H1 (cell line): ENCODE measurements at regions not wholly inside any gene's neighbourhood (a gene's known extent, or its start where the extent isn't known, plus 50 kb on each side); places are given as distances from the start of the nearest gene placed in this dataset.
"Not testable (repeated sequence)": the region's sequence is repeated elsewhere in the genome, so short reads cannot be mapped to it uniquely, and the experiment has no call there.

Experiments
- CTCF ChIA-PET: fragments of 300-600 bp; sonication (Branson Sonifier 250); formaldehyde crosslinking; loops from one replicate; lab custom pipeline; 2021; ENCODE audit not compliant: partially characterized antibody; lab: Charles Lee
- POLR2A ChIA-PET: fragments of 300-600 bp; sonication (Branson Sonifier 250); formaldehyde crosslinking; loops from one replicate; lab custom pipeline; 2021; ENCODE audit warnings: inconsistent platforms; ENCODE audit not compliant: partially characterized antibody; lab: Charles Lee
- DNase-seq, 2 experiments: peaks; one replicate each; pipeline versions ENCODE4 v3.0.0 to v3.0.0-alpha.2; 2010 to 2022; ENCODE audit warnings: low spot score in 2 of 2, low read depth in 1 of 2, mixed read lengths in 1 of 2
- FAIRE-seq: peaks from 2 replicates; lab custom pipeline; 2011; peaks lifted over from hg19 to GRCh38; lab: Jason Lieb, UNC
- H2AFZ ChIP-seq: 2 replicates; pipeline ENCODE4 v1.8.1; 2012; ENCODE audit warnings: low read length, inconsistent platforms
- H2AK5ac ChIP-seq: 2 replicates; pipeline ENCODE4 v1.6.1; 2013; ENCODE audit warnings: low read depth, low read length
- H2BK120ac ChIP-seq: replicated peaks from 2 replicates; pipeline ENCODE3; 2013; ENCODE audit warnings: low read depth, low read length, inconsistent platforms
- H2BK12ac ChIP-seq: 2 replicates; pipeline ENCODE4 v1.6.1; 2013; ENCODE audit warnings: low read depth, low read length
- H2BK15ac ChIP-seq: 2 replicates; pipeline ENCODE4 v1.6.1; 2013; ENCODE audit warnings: low read length
- H2BK20ac ChIP-seq: 2 replicates; pipeline ENCODE4 v1.6.1; 2013; ENCODE audit warnings: low read length
- H2BK5ac ChIP-seq: 2 replicates; pipeline ENCODE4 v1.6.1; 2013; ENCODE audit warnings: low read depth, low read length
- H3K14ac ChIP-seq: 2 replicates; pipeline ENCODE4 v1.6.1; 2013; ENCODE audit warnings: inconsistent platforms; ENCODE audit not compliant: insufficient read length
- H3K18ac ChIP-seq: 2 replicates; pipeline ENCODE4 v1.6.1; 2013; ENCODE audit warnings: low read length; ENCODE audit errors: extremely low read depth
- H3K23ac ChIP-seq: 2 replicates; pipeline ENCODE4 v1.6.1; 2013; ENCODE audit warnings: inconsistent platforms; ENCODE audit not compliant: insufficient read length
- H3K23me2 ChIP-seq: 2 replicates; pipeline ENCODE4 v1.6.1; 2013; ENCODE audit warnings: low read depth, low read length
- H3K27ac ChIP-seq: 2 replicates; pipeline ENCODE4 v1.6.1; 2011; ENCODE audit warnings: low read depth, low read length, inconsistent platforms
- H3K27me3 ChIP-seq, 4 experiments: replicated peaks in 1 of 4; 1 replicate in 1 of 4; 2 replicates in 3 of 4; pipeline versions ENCODE4 v1.6.1 to v1.8.1; 2011 to 2013; ENCODE audit warnings: low read length in 3 of 4, mild to moderate bottlenecking in 3 of 4, inconsistent platforms in 2 of 4, mixed read lengths in 2 of 4, moderate library complexity in 1 of 4; ENCODE audit not compliant: control insufficient read depth in 3 of 4, insufficient read depth in 3 of 4; ENCODE audit errors: extremely low read depth in 1 of 4
- H3K36me3 ChIP-seq, 4 experiments: 2 replicates each; pipeline versions ENCODE4 v1.6.1 to v1.8.1; 2011 to 2013; ENCODE audit warnings: mild to moderate bottlenecking in 4 of 4, low read length in 3 of 4, moderate library complexity in 2 of 4, control low read depth in 1 of 4, inconsistent platforms in 1 of 4; ENCODE audit not compliant: insufficient read depth in 4 of 4, control insufficient read depth in 2 of 4
- H3K4ac ChIP-seq: replicated peaks from 2 replicates; pipeline ENCODE3; 2013; ENCODE audit warnings: low read length, low read depth, mixed read lengths, inconsistent platforms; ENCODE audit not compliant: insufficient read length
- H3K4me1 ChIP-seq, 4 experiments: replicated peaks in 1 of 4; 1 replicate in 1 of 4; 2 replicates in 3 of 4; pipeline versions ENCODE4 v1.6.1 to v1.8.1; 2011 to 2013; ENCODE audit warnings: low read length in 3 of 4, inconsistent platforms in 2 of 4, mixed read lengths in 1 of 4; ENCODE audit not compliant: insufficient read depth in 4 of 4, control insufficient read depth in 3 of 4
- H3K4me2 ChIP-seq, 2 experiments: 2 replicates each; pipeline versions ENCODE4 v1.6.1 to v1.8.1; 2011 to 2013; ENCODE audit warnings: low read depth in 2 of 2, low read length in 2 of 2, control low read depth in 1 of 2, inconsistent platforms in 1 of 2, mild to moderate bottlenecking in 1 of 2; ENCODE audit not compliant: insufficient read depth in 1 of 2
- H3K4me3 ChIP-seq, 4 experiments: fragments of 200-600, 300-600 bp in 1 of 4; sonication (generic), shearing (Covaris generic), sonication (Bioruptor Twin) in 1 of 4; 2 replicates each; pipeline versions ENCODE4 v1.5.1 to v1.8.1; 2011 to 2016; ENCODE audit warnings: low read length in 4 of 4, low read depth in 3 of 4, control low read depth in 2 of 4, inconsistent platforms in 2 of 4, mild to moderate bottlenecking in 2 of 4, mixed read lengths in 1 of 4, moderate library complexity in 1 of 4; ENCODE audit not compliant: insufficient read depth in 2 of 4; ENCODE audit errors: extremely low read depth in 1 of 4
- H3K56ac ChIP-seq: replicated peaks from 2 replicates; pipeline ENCODE3; 2013; ENCODE audit warnings: low read depth, mild to moderate bottlenecking, mixed read lengths, low read length, inconsistent platforms; ENCODE audit not compliant: insufficient read length
- H3K79me1 ChIP-seq: 2 replicates; pipeline ENCODE4 v1.6.1; 2013; ENCODE audit warnings: low read depth, low read length, control low read depth
- H3K79me2 ChIP-seq, 2 experiments: 2 replicates each; pipeline versions ENCODE4 v1.6.1 to v1.8.1; 2012 to 2013; ENCODE audit warnings: low read length in 2 of 2, mild to moderate bottlenecking in 2 of 2, inconsistent platforms in 1 of 2; ENCODE audit not compliant: insufficient read depth in 2 of 2, control insufficient read depth in 1 of 2
- H3K9ac ChIP-seq, 4 experiments: replicated peaks in 1 of 4; 1 replicate in 1 of 4; 2 replicates in 3 of 4; pipeline versions ENCODE4 v1.6.1 to v1.8.1; 2011 to 2013; ENCODE audit warnings: low read depth in 3 of 4, low read length in 3 of 4, control low read depth in 2 of 4, mild to moderate bottlenecking in 2 of 4, moderate library complexity in 2 of 4, inconsistent platforms in 1 of 4; ENCODE audit errors: extremely low read depth in 1 of 4
- H3K9me3 ChIP-seq, 2 experiments: 2 replicates each; pipeline versions ENCODE4 v1.6.1 to v1.8.1; 2012 to 2013; ENCODE audit warnings: mild to moderate bottlenecking in 2 of 2, moderate library complexity in 2 of 2, control low read depth in 1 of 2, inconsistent platforms in 1 of 2, low read depth in 1 of 2, low read length in 1 of 2, mixed read lengths in 1 of 2; ENCODE audit not compliant: insufficient read depth in 2 of 2
- H4K20me1 ChIP-seq, 2 experiments: replicated peaks in 1 of 2; 2 replicates each; pipeline versions ENCODE3 to v1.8.1; 2011 to 2013; ENCODE audit warnings: inconsistent platforms in 2 of 2, low read length in 2 of 2, mild to moderate bottlenecking in 1 of 2; ENCODE audit not compliant: insufficient read depth in 2 of 2, control insufficient read depth in 1 of 2
- H4K5ac ChIP-seq: 2 replicates; pipeline ENCODE4 v1.6.1; 2013; ENCODE audit warnings: low read length, low read depth, mixed read lengths, inconsistent platforms; ENCODE audit not compliant: insufficient read length
- H4K8ac ChIP-seq: 2 replicates; pipeline ENCODE4 v1.8.0; 2013; ENCODE audit warnings: mild to moderate bottlenecking, moderate library complexity, low read length, inconsistent platforms; ENCODE audit not compliant: insufficient read depth; ENCODE audit errors: extremely low read depth
- H4K91ac ChIP-seq: replicated peaks from 2 replicates; pipeline ENCODE3; 2013; ENCODE audit warnings: low read length, mixed read lengths, inconsistent platforms; ENCODE audit not compliant: insufficient read length
- BRCA1 ChIP-seq: IDR thresholded peaks from 2 replicates; pipeline ENCODE4 v1.6.1; 2012; ENCODE audit warnings: low read depth, low read length, improper control_type of control experiment
- POLR2A ChIP-seq, 2 experiments: IDR thresholded peaks; 1 replicate in 1 of 2; 2 replicates in 1 of 2; pipeline ENCODE4 v1.6.1; 2011; ENCODE audit warnings: low read depth in 2 of 2, low read length in 2 of 2, mild to moderate bottlenecking in 2 of 2; ENCODE audit errors: control extremely low read depth in 1 of 2
- WGBS, 2 experiments: shearing (Covaris generic) in 1 of 2; methylation state at CpG; one replicate each; pipeline versions ENCODE4 v1.1.6 to v1.1.7; 2013 to 2015; ENCODE audit warnings: low lambda C conversion rate in 2 of 2, mixed read lengths in 2 of 2, inconsistent platforms in 1 of 2, low coverage in 1 of 2, missing lambda C conversion rate in 1 of 2; ENCODE audit not compliant: insufficient replicate concordance in 2 of 2, insufficient coverage in 1 of 2, insufficient read length in 1 of 2; ENCODE audit errors: extremely low coverage in 1 of 2, missing lambda C conversion rate in 1 of 2; 5-methylcytosine and 5-hydroxymethylcytosine counted together

DNA sequence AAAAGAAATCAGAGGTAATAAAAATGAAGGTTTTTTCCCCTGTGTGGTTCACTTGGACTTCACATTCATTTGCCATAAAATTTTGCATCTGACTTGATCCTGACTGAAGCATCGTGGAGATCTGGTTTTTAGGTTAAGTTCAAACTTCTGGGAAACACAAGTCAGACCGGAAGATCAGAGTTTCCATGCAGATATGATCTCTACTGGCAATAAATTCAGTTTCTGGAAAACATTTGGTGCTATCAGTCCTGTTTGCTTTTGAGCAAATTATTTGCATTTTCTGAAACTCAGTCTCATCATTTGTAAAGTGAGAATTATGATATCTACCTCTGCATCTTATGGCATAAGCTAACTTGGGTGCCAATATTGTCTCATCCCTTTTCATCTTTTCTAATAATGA lies 81.3 kb upstream of the KCNMA1 start:
- POLR2A ChIA-PET, result no interaction called here

DNA sequence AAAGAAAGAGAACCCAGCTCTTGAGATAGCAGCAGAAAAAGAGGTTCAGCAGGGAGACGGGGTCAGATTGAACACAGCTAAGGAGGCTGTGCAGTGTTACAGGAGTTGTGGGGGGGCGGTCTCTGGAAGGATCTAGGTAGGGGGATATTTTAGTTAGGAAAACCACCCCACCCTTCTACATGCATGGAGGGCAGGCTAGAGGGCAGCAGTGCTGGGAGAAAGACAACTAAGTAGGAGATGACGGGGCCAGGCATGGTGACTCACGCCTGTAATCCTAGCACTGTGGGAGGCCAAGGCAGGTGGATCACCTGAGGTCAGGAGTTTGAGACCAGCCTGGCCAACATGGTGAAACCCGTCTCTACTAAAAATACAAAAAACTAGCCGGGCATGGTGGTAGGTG lies 80.7 kb upstream of the KCNMA1 start:
- H3K4me3 ChIP-seq, H2BK5ac ChIP-seq, POLR2A ChIA-PET, H2AFZ ChIP-seq, H4K91ac ChIP-seq, H2AK5ac ChIP-seq, H2BK120ac ChIP-seq, H3K79me2 ChIP-seq, H3K9me3 ChIP-seq, FAIRE-seq, H2BK15ac ChIP-seq, H3K14ac ChIP-seq, H3K9ac ChIP-seq, H3K4me2 ChIP-seq, DNase-seq, H3K79me1 ChIP-seq, H3K4me1 ChIP-seq, H4K8ac ChIP-seq, H4K5ac ChIP-seq, H3K27ac ChIP-seq, H4K20me1 ChIP-seq, H3K27me3 ChIP-seq, H2BK20ac ChIP-seq, H3K4ac ChIP-seq, H3K23me2 ChIP-seq, H2BK12ac ChIP-seq, H3K36me3 ChIP-seq, H3K23ac ChIP-seq, H3K18ac ChIP-seq, H3K56ac ChIP-seq: not testable (repeated sequence)
- CTCF ChIA-PET, result interaction anchor here (0.6 to 6.1 kb wide), 13 partner anchors 9 to 544 kb away, joined by 3 to 45 read pairs (median 4); no protein-coding TSS in a partner anchor
- 74% methylated on average over 6 of the region's 6 CpGs; no CpG with 5 or more reads in 1 of the 2 experiments for WGBS, 2 experiments

More for the DNA sequence above, 81.3 kb upstream of the KCNMA1 start:
- Histone ChIP-seq H2BK5ac (no peak overlapping the region), H4K8ac (no peak overlapping the region), H3K23me2 (no peaks in the 10 kb centered on the region), H3K23ac (no peak overlapping the region), H3K4ac (no peak overlapping the region), H4K5ac (no peak overlapping the region), H4K91ac (no peak overlapping the region), H3K4me3 (no peak overlapping the region), H4K20me1 (no peaks in the 10 kb centered on the region), H2BK15ac (no peak overlapping the region), H3K18ac (no peak overlapping the region), H2AK5ac (no peak overlapping the region), H3K56ac (no peak overlapping the region), H2AFZ (no peak overlapping the region), H3K27ac (no peak overlapping the region), H3K79me1 (no peaks in the 10 kb centered on the region), H3K36me3 (no peaks in the 10 kb centered on the region), H3K27me3 (no peaks in the 10 kb centered on the region; a peak in 1 of 7 replicates), H2BK20ac (no peak overlapping the region), H3K9me3 (no peaks in the 10 kb centered on the region), H3K14ac (no peak overlapping the region), H2BK12ac (no peak overlapping the region), H3K4me2 (no peak overlapping the region), H3K9ac (no peak overlapping the region), H3K79me2 (no peaks in the 10 kb centered on the region), H2BK120ac (no peak overlapping the region), H3K4me1 (peaks cover 0 to 3% (median 1%) of the 10 kb centered on the region in 4 experiments; a peak in 2 of 7 replicates)
- TF ChIP-seq BRCA1, result no peak
- TF ChIP-seq POLR2A (IDR thresholded peaks at IDR 0.05; ENCODE audit: control extremely low read depth in 1 of 2, low read depth in 2 of 2, low read length in 2 of 2), result no peak
- CTCF ChIA-PET, result interaction anchor here (0.7 to 6.1 kb wide), 24 partner anchors 9 to 553 kb away, joined by 3 to 45 read pairs (median 4); no protein-coding TSS in a partner anchor
- WGBS, 2 experiments, result 81% methylated on average over 2 of the region's 2 CpGs; no CpG with 5 or more reads in 1 of the 2 experiments
- DNase-seq (no peak), FAIRE-seq (no peak)
